Panc1 (cell line): ENCODE measurements at regions not wholly inside any gene's neighbourhood (a gene's known extent, or its start where the extent isn't known, plus 50 kb on each side); places are given as distances from the start of the nearest gene placed in this dataset.

ENCODE experiments used
- POLR2AphosphoS5 ChIP-seq: IDR thresholded peaks from 2 replicates; pipeline ENCODE4 v1.6.1; 2012; ENCODE audit warnings: mild to moderate bottlenecking, low read depth, low read length, moderate library complexity
- SIN3A ChIP-seq: IDR thresholded peaks from 2 replicates; pipeline ENCODE4 v1.6.1; 2012; ENCODE audit warnings: low read depth, mild to moderate bottlenecking, low read length, moderate library complexity, borderline replicate concordance; ENCODE audit not compliant: insufficient read depth
- TF ChIP-seq, protein P1 (sequence below): fragments of 450-650 bp; IDR thresholded peaks from 2 replicates; pipeline ENCODE4 v1.5.1; 2017; ENCODE audit warnings: mild to moderate bottlenecking
- TF ChIP-seq, protein P2 (sequence below), 2 experiments: IDR thresholded peaks; 2 replicates each; pipeline ENCODE4 v1.6.1; 2011 to 2012; ENCODE audit warnings: low read depth in 2 of 2, control low read depth in 1 of 2, low read length in 1 of 2, mild to moderate bottlenecking in 1 of 2, moderate library complexity in 1 of 2; ENCODE audit not compliant: insufficient read depth in 1 of 2

DNA sequence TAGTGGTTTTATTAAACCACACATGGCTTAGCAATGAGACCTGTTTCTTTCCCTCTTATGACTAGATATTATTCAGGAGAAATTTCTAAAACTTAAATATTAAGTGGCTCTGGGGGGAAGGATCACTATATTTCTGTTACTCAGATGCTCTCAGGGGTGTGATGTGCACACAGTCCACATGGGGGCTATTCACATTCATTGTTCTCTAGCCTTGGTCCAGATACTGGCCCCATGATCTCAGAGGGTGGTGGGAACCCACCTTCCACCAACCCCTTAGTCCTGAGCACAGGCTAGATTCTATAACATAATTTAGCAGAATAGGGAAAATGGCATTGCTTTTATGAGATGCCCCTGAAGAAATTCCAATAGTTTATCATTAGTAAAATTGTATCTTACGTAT, 149.0 kb upstream of the ST8SIA2 start:
- TF ChIP-seq, protein P1, sequence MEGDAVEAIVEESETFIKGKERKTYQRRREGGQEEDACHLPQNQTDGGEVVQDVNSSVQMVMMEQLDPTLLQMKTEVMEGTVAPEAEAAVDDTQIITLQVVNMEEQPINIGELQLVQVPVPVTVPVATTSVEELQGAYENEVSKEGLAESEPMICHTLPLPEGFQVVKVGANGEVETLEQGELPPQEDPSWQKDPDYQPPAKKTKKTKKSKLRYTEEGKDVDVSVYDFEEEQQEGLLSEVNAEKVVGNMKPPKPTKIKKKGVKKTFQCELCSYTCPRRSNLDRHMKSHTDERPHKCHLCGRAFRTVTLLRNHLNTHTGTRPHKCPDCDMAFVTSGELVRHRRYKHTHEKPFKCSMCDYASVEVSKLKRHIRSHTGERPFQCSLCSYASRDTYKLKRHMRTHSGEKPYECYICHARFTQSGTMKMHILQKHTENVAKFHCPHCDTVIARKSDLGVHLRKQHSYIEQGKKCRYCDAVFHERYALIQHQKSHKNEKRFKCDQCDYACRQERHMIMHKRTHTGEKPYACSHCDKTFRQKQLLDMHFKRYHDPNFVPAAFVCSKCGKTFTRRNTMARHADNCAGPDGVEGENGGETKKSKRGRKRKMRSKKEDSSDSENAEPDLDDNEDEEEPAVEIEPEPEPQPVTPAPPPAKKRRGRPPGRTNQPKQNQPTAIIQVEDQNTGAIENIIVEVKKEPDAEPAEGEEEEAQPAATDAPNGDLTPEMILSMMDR, result no peak
- no peak for TF ChIP-seq POLR2AphosphoS5
- TF ChIP-seq, protein P2, sequence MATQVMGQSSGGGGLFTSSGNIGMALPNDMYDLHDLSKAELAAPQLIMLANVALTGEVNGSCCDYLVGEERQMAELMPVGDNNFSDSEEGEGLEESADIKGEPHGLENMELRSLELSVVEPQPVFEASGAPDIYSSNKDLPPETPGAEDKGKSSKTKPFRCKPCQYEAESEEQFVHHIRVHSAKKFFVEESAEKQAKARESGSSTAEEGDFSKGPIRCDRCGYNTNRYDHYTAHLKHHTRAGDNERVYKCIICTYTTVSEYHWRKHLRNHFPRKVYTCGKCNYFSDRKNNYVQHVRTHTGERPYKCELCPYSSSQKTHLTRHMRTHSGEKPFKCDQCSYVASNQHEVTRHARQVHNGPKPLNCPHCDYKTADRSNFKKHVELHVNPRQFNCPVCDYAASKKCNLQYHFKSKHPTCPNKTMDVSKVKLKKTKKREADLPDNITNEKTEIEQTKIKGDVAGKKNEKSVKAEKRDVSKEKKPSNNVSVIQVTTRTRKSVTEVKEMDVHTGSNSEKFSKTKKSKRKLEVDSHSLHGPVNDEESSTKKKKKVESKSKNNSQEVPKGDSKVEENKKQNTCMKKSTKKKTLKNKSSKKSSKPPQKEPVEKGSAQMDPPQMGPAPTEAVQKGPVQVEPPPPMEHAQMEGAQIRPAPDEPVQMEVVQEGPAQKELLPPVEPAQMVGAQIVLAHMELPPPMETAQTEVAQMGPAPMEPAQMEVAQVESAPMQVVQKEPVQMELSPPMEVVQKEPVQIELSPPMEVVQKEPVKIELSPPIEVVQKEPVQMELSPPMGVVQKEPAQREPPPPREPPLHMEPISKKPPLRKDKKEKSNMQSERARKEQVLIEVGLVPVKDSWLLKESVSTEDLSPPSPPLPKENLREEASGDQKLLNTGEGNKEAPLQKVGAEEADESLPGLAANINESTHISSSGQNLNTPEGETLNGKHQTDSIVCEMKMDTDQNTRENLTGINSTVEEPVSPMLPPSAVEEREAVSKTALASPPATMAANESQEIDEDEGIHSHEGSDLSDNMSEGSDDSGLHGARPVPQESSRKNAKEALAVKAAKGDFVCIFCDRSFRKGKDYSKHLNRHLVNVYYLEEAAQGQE (IDR thresholded peaks at IDR 0.05; ENCODE audit: insufficient read depth in 1 of 2, low read depth in 2 of 2, low read length in 1 of 2), result no peak
- TF ChIP-seq SIN3A, result no peak
